ENCODE measurements at regions not wholly inside any gene's neighbourhood (a gene's known extent, or its start where the extent isn't known, plus 50 kb on each side); places are given as distances from the start of the nearest gene placed in this dataset.

DNA sequence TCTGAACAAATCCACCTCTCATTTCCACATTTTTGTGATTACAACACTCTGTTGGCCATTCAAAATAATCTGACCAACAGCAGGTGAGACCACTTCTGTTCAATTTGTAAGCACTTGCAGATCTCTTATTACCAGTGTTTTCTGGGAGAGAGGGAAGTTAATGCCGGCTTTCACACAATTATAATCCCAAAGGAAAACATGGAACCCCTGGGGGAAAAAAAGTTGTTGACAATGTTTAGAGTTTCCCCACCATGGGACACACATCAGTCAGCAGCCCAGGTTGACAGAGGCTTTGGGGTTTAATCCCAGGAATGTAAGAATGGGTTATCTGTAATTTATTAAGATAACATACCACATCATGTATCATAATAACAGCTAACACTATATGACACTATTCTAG is 68.4 kb upstream of the TNFSF4 start:
- Histone ChIP-seq H4K91ac (ENCODE audit: insufficient read depth, low read depth, low read length) (no peak overlapping the region), H2BK20ac (ENCODE audit: low read depth, low read length) (no peak overlapping the region), H3K27me3 (ENCODE audit: control insufficient read depth, insufficient read depth, low read length) (no peaks in the 10 kb centered on the region), H3K9ac (ENCODE audit: low read depth, low read length) (no peak overlapping the region), H4K20me1 (ENCODE audit: insufficient read depth, low read length) (no peaks in the 10 kb centered on the region), H2BK5ac (ENCODE audit: low read depth, low read length, poor library complexity, severe bottlenecking) (no peak overlapping the region), H3K79me1 (ENCODE audit: low read depth in 1 of 2, low read length in 2 of 2) (no peaks in the 10 kb centered on the region), H3K9me1 (ENCODE audit: insufficient read depth, low read length) (no peaks in the 10 kb centered on the region), H3K9me3 (ENCODE audit: control insufficient read depth, insufficient read depth, low read length) (no peaks in the 10 kb centered on the region), H3K4me1 (ENCODE audit: control insufficient read depth, insufficient read depth, low read length) (no peaks in the 10 kb centered on the region), H3K4ac (ENCODE audit: low read depth, low read length) (no peak overlapping the region), H4K5ac (ENCODE audit: low read depth, low read length) (no peak overlapping the region), H3K14ac (replicated peaks; ENCODE audit: low read depth, low read length) (no peak overlapping the region), H2AK9ac (replicated peaks; ENCODE audit: low read depth, low read length, poor library complexity) (no peak overlapping the region), H2AK5ac (ENCODE audit: low read depth, low read length) (no peak overlapping the region), H2AFZ (replicated peaks; ENCODE audit: low read length, poor library complexity) (no peak overlapping the region), H2BK15ac (ENCODE audit: low read depth, low read length) (no peak overlapping the region), H3K18ac (ENCODE audit: low read depth, low read length) (no peak overlapping the region), H3K36me3 (ENCODE audit: control insufficient read depth, insufficient read depth, low read length) (no peaks in the 10 kb centered on the region), H3K27ac (ENCODE audit: insufficient read depth, low read length) (no peak overlapping the region), H3K4me3 (ENCODE audit: insufficient read depth, low read depth, low read length) (no peak overlapping the region), H3K56ac (ENCODE audit: extremely low read depth, insufficient read depth, low read length) (no peak overlapping the region), H3K4me2 (ENCODE audit: low read depth, low read length) (no peak overlapping the region), H4K8ac (ENCODE audit: low read depth in 2 of 2, low read length in 2 of 2) (no peak overlapping the region), H3K23ac (ENCODE audit: low read depth, low read length) (no peak overlapping the region), H2BK120ac (ENCODE audit: low read depth, low read length) (no peak overlapping the region)
- BruUV-seq (replicated peaks), result no TSS peak
- intact Hi-C loops (cut with micrococcal nuclease), result no loop called here
- TF ChIP-seq CEBPB (IDR thresholded peaks at IDR 0.05; ENCODE audit: low read depth, low read length) (no peak), MAZ (IDR thresholded peaks at IDR 0.05; ENCODE audit: borderline replicate concordance, low read depth, low read length) (no peak), CHD1 (IDR thresholded peaks at IDR 0.05; ENCODE audit: low read depth, low read length) (no peak), RAD21 (IDR thresholded peaks at IDR 0.05; ENCODE audit: low read length) (no peak), MXI1 (IDR thresholded peaks at IDR 0.05; ENCODE audit: borderline replicate concordance, low read depth, low read length) (no peak), MAFK (IDR thresholded peaks at IDR 0.05; ENCODE audit: low read depth, low read length) (no peak), BHLHE40 (IDR thresholded peaks at IDR 0.05; ENCODE audit: low read depth, low read length) (no peak), SMC3 (IDR thresholded peaks at IDR 0.05; ENCODE audit: low read depth, low read length) (no peak), NFE2L2 (IDR thresholded peaks at IDR 0.05; ENCODE audit: low read depth, low read length) (no peak), FOS (IDR thresholded peaks at IDR 0.05; ENCODE audit: low read depth, low read length) (no peak), POLR2A (IDR thresholded peaks at IDR 0.05; ENCODE audit: low read depth, low read length) (no peak), RFX5 (IDR thresholded peaks at IDR 0.05; ENCODE audit: low read depth, low read length) (no peak), RCOR1 (IDR thresholded peaks at IDR 0.05; ENCODE audit: insufficient replicate concordance, low read length) (no peak)
- TF ChIP-seq, protein P1, sequence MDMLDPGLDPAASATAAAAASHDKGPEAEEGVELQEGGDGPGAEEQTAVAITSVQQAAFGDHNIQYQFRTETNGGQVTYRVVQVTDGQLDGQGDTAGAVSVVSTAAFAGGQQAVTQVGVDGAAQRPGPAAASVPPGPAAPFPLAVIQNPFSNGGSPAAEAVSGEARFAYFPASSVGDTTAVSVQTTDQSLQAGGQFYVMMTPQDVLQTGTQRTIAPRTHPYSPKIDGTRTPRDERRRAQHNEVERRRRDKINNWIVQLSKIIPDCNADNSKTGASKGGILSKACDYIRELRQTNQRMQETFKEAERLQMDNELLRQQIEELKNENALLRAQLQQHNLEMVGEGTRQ (IDR thresholded peaks at IDR 0.05; ENCODE audit: low read depth, low read length), result no peak
- TF ChIP-seq, protein P2, sequence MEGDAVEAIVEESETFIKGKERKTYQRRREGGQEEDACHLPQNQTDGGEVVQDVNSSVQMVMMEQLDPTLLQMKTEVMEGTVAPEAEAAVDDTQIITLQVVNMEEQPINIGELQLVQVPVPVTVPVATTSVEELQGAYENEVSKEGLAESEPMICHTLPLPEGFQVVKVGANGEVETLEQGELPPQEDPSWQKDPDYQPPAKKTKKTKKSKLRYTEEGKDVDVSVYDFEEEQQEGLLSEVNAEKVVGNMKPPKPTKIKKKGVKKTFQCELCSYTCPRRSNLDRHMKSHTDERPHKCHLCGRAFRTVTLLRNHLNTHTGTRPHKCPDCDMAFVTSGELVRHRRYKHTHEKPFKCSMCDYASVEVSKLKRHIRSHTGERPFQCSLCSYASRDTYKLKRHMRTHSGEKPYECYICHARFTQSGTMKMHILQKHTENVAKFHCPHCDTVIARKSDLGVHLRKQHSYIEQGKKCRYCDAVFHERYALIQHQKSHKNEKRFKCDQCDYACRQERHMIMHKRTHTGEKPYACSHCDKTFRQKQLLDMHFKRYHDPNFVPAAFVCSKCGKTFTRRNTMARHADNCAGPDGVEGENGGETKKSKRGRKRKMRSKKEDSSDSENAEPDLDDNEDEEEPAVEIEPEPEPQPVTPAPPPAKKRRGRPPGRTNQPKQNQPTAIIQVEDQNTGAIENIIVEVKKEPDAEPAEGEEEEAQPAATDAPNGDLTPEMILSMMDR (conservative IDR thresholded peaks at IDR 0.05; ENCODE audit: low read depth, low read length), result no peak
- TF ChIP-seq, protein P3, sequence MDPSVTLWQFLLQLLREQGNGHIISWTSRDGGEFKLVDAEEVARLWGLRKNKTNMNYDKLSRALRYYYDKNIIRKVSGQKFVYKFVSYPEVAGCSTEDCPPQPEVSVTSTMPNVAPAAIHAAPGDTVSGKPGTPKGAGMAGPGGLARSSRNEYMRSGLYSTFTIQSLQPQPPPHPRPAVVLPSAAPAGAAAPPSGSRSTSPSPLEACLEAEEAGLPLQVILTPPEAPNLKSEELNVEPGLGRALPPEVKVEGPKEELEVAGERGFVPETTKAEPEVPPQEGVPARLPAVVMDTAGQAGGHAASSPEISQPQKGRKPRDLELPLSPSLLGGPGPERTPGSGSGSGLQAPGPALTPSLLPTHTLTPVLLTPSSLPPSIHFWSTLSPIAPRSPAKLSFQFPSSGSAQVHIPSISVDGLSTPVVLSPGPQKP (IDR thresholded peaks at IDR 0.05; ENCODE audit: borderline replicate concordance, low read depth, low read length), result no peak
- DNase-seq, result no peak
- ChIA-PET CTCF (interaction anchor here (0.7 kb wide), 1 partner anchor 148 kb away, joined by 3 read pairs; no protein-coding TSS in a partner anchor), POLR2A (ENCODE audit: unreplicated experiment) (no interaction called here)
- WGBS, 2 experiments (ENCODE audit: extremely low coverage in 2 of 2, insufficient read length in 1 of 2), result no CpG with 5 or more reads among the region's 1 CpG
- in situ Hi-C loops (cut with MboI; ENCODE audit: low sequenced_read_pairs), result no loop called here
- dilution Hi-C loops (cut with HindIII; ENCODE audit: low sequenced_read_pairs, unreplicated experiment), result no loop called here
- ATAC-seq (ENCODE audit: low read depth), result no peak

All from IMR-90 (cell line).